Central memory CD4-positive, alpha-beta T cell (primary cell): ENCODE measurements at regions not wholly inside any gene's neighbourhood (a gene's known extent, or its start where the extent isn't known, plus 50 kb on each side); places are given as distances from the start of the nearest gene placed in this dataset.

Experiments
- DNase-seq: peaks from one replicate; pipeline ENCODE4 v3.0.0; 2022

DNA sequence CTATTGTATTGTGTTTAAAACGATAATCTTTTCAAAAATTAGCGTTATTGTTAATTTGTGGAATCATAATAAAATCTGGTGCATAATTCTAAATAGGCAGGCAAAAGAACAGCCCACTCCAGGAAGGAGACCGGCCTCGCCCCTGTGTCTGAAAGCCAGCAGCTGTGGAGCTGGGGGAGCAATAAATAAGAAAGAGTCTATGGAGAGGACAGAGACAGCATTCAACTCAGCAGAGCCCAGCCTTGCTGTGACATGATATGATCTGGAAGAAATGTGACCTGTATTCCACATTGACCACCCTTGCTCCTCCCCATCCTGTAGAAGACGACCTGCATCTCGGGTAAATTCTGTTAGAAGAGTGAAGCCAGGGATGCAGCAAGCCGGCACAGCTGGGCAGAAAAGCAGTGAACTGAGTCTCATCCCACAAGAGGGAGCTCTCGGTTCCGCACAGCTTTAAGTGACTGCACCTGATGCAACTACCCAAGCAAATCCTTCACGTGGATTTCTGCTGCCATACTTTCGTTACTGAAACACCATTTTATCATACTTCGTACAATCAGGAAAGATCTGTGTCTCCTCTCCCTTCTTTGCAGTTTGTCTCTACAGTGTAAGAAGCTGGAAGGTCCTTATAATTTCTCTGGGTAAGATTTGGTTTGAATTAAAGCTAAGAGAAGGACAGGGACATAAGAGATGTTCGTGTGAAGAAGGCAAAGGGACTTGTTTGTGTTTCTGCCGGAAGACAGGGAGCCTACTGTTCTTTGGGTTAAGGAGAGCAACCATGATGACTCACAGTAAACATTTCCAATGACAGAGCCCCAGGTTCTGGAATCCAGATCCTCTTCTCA is 427.1 kb downstream of the GPAM start:
- no peak for DNase-seq

DNA sequence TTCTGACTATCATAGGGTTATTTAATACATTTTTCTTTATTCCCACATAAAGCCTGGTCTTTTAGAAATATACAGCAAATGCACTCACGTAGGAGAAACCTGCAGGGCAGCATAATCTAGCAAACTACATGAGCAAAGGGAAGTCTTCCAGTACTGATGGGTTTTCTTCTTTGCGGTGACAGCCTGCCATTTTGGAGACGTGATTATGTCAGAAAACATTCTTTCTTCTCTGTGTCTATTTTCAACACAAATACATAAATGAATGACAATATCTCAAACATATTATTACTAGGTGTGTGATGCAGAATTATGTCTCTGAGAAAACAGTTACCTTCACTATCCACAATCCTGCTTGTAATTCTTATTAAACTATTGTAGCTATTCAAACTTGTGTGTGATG is 425.0 kb downstream of the GPAM start:
- no peak for DNase-seq

DNA sequence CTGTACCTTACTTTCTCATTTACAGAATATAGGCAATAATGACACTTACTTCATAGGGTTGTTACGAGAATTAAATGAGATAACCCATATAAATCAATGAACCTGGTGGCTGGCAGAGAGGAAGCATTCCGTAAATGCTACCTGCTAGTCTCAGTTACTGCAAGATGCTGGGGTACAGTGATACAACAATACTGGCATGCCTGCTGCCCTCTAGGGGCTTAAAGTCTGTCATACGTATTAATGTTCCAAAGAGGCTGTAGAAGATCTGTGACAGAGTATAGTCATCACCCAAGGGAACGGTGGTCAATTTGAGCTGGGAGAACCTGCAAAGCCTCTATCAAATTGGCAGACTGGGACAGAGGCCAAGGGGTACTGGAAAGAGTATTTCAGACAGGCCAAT is 421.5 kb downstream of the GPAM start:
- no peak for DNase-seq

DNA sequence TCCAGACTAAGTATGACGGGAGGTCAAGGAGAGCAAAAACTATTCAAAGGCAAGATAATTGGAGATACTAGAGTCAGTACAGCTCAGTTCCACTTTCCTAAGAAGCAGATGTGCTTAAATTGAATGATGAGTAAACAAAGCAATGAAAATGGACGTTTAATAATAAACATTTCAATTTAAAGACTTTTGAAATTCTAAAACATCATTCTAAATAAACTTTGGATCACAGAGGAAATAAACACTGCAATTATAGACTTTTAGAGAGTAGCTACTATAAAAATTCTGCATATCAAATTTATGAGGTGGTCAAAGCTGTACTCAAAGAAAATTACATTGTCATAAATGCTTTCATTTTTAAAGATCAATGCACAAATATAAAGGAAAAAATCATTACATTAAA is 418.3 kb downstream of the GPAM start:
- DNase-seq, result no peak

DNA sequence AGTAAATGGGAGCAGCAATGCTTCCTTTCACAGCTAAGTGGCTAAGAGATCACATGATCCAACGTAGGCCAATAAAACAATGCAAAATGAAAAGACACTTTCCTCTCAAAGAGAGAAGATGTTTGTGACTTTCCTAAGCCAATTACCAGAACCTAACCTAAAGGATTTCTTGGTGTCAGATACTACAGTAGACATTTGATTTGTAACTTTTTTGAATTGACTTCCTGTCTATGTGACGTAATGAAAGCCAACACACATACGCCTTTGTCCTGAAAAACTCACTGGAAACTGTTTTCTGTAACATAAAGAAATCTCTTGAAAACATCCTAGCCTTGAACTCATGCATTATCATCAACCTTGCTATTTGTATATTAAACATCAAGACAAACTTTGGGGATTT is 417.1 kb downstream of the GPAM start:
- DNase-seq, result no peak

DNA sequence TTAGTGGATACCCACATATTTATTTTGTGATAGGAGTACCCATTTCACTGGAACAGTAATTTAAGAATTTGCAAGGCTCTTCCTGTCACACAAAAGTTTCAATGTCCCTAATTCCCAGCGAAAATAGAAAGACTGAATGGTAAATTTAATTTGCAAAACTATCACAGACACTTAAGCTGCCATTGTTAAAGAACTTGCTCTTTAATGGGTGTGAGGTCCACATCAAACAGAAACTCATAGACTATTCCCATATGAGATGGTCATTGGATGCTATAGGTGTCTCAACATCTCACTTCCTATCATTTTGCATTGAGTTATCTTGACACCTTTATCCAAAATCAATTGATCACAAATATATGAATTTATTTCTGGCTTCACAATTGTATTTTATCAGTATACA is 415.9 kb downstream of the GPAM start:
- DNase-seq, result no peak

DNA sequence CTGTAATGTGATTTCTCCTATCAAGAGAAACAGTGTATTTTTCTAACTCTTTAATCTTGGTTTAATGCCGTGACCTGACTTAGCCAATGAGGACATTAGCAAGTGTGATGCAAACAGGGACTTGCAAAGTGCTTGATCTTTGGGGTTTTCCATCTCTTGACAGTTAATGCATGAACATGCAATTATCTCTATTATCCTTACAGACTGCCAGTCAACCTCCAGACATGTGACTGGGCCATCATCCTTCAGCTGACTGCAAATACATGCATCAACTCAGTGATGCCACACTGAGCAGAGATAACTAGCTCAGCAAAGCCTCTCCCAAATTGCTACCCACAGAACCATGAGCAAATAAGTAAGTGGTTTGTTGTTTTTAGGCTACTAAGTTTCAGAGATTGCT is 409.6 kb downstream of the GPAM start:
- no peak for DNase-seq

DNA sequence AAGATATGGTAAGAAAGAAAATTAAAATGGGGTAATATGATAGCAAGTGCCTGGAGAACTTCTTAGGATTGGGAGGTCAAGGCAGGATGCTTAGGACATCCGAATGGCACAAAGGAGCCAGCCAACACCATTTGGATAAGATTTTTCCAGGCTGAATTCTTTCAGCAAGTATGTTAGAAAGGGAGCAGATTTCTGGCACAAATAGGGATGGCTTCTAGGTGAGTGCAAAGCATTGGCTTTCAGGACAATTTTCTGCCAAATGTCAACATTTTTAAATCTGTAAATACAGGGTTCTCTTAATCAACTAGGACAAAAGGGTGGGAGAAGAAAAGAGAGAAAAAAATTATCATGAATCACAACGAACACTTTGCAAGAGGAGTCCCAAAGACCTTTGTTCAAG is 409.1 kb downstream of the GPAM start:
- DNase-seq, result no peak

DNA sequence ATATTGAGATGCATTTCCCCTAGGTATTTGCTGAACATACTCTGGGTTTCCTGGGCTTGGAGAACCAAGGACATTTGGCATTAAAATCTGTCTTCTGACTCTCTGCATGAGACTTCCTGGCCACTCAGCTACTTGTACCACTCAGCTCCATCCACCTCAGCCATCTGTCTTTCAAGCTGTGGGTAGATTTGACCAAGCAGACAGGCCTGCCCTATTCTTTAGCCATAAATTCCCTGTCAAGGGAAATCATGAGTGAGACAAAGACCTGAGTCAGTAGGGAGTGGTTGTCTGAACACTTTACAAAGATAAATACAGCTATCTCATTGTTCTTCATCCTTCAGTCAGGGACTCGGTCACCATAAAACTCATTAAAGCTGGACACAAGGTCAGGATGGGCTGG is 399.1 kb downstream of the GPAM start:
- DNase-seq, result no peak

DNA sequence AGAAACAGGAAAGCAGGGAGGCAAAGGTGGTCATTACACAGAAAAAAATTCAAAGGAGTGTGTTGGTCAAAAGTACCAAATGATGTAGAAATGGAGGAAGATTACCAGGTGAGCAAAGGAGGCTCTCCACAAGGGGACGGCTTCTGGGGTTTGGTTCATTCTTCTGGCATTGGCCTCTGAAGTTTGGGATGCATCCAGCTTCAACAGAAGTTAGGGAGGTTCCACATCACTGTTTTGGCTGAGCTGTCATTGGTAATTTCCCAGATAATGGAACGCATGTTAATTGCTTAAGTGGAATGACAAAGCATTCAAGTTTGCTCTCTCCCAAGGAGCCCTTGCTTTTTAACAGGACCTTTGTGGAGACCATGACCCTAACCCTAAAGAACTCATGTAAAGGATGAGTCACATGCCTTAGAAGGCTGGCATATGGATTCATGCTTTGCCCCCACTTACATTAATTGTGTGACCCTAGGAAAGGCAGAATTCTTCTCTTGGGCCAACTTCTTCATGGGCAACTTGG is 398.6 kb downstream of the GPAM start:
- DNase-seq, result no peak

DNA sequence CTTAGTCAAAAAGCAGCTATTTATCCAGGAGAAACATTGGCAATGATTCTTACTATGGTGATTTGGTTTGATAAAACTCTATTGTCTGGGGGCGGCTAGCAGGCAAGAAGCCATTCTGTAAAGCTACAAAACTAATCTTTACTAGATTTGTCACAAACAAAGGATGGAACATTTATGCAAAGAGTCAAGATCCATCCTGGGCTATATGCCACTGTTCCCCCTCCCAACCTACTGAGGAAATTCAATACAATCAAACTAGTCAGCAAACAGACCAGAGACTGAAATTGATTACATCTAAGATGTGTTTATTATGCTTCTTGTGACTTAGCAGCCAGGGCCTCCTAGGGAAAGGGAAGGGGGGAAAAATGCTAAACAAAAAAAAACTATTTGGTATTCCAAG is 397.6 kb downstream of the GPAM start:
- DNase-seq, result no peak

DNA sequence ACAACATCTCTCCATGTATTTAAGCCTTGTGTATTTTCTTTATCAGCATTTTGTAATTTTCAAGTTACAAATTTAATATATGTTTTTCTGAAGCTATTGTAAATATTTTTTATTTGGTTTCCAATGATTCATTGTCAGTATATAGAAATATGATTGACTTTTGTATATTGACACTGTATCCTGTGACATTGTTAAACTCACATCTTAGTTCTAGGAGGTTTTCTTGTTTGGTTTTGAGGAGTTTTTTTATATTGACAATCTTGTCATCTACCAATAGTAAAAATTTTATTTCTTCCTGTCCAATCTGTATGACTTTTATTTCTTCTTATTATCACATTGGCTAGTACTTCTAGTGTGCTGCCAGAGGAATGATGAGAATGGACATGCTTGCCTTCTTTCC is 393.7 kb downstream of the GPAM start:
- no peak for DNase-seq

DNA sequence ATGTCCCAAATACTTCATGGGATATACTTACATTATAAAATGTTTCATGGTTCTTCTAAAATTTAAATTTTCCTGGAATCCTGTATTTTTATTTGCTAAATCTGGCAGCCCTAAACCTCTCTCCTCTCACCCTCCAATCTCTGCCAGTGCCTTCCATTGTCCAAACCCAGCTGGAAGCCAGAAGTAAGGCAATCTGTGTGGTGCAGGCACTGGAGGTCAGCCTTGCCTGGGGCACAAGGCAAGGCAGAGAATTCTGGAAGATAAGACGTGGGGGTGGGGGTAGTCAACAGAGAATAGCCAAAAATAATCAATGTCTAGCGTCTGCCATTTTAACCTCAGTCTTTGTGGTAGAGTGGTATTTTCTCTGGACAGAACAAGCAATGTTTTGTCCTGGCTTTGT is 381.7 kb downstream of the GPAM start:
- no peak for DNase-seq

DNA sequence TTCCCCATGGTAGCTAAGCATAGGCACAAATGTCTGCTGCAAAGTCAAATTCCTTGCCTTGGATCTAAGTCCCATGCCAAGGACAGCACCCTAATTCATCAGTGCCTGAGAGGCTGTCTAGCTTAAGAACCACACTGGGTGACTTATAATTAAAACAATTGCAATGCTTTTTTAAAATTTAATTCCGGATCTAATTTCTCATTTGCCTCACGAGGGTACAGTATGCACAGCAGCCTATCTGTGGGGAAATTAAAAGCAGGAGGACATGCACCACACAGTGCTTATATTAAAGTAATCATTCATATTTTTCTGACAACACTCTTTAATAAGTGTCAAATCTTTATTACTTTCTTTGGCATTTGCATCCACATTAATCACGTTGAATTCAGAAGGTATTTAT is 378.8 kb downstream of the GPAM start:
- DNase-seq, result no peak

DNA sequence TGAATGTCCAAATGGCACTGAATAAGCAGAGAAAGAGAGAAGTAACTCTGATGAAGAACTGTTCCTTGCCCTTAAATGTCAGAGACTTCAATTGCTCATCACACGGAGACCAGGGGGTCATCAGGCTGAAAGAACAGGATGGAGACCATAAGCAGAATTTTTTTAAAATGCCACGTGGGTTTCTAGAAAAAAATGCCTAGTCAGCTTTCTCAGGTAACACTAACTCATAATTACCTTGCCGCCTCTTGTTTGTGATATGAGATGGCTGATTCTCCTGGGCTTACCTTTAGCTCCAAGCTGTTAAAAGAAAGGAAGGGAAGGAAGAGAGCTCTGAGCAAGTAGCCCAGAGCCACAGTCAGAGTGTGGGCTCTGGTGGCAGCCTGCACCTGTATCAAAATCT is 372.0 kb downstream of the GPAM start:
- no peak for DNase-seq

DNA sequence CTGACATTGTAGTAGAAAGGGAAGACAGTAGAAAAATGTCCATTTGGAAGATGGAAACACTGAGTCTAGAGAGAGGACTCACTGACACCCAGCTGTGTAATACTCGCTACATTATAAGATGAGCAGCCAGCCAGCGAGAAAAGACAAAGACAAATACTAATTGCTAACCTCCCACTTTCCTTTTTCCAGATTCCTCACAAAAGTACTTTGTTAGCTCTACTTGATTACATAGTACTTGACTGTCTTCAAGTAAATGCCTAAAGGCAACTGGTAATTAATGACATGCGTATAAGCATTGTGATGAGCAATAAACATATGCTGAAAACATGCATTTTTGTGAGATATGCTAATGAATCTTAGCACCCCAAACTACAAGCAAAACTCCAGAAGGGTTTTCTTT is 363.1 kb downstream of the GPAM start:
- no peak for DNase-seq

DNA sequence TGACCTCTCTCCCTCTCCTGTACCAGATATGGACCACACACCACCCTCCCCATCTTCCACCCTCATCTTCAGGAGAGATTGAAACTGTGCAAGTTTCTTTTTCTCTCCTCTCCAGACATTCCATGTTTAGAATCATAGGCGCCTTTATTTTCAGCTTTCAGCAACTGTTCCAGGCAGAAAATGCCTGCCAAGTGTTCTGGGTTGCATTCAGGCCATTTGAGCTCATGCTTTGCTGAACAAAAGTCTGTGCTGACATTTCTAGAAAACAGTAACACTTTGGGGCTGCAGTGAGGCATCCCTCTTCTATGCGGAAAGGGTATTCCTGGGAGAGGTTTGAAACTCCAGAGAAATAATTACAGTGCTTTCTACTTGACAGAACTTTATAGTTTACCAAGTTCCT is 361.7 kb downstream of the GPAM start:
- DNase-seq, result no peak

DNA sequence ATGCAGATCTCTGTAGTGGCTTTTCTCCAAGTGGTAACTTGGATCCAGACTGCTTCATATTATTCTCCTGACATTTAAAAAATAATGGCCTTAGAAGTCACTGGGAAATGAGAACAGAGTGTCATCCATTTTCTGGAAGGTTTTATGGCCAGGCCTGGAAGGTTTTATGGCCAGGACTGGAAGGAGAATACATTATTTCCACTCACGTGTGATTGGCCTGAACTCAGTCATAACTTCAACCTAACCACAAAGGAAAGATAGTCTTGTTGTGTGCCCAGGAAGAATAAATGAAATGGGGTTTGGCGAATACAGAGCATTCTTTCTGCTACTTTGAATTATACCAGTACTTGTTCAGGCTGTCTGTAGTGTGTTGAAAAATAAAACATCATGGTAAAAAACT is 360.9 kb downstream of the GPAM start:
- no peak for DNase-seq

DNA sequence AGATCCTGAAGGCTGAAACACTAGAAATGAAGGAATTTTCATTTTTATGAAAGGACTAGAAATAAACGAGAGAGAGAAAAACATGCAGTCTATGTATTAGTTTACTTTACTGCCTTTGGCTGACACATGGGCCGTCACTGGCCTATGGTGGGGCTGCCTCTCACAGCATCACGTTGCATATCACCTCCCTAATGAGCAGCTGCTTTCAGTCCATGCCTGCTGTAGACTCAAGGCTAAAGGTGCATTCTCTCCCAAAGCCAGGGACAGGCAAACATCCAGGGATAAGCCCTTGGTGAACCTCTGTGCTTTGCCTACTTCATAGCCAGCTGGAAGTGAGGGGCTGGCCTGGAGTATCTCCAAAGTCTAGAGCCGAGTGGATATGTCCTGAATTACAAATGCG is 359.4 kb downstream of the GPAM start:
- DNase-seq, result no peak

DNA sequence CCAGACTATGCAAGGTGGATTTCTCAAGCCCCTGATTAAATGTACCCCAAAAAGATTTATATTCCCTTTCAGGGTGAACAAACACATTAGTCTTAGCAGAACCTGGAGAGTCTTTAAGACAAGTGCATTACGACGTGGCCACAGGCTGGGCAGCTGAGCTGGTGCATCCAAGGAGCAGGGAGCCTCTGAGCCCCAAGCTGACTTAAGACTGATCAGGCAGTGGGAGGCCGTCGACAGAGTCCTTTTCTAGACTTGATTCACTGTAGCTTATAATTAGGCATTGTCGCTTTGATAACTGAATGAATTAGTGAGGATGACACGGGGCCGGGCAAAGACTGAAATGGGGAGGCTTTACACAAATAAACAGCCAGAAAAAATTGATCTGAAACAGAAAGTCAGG is 353.2 kb downstream of the GPAM start:
- no peak for DNase-seq

DNA sequence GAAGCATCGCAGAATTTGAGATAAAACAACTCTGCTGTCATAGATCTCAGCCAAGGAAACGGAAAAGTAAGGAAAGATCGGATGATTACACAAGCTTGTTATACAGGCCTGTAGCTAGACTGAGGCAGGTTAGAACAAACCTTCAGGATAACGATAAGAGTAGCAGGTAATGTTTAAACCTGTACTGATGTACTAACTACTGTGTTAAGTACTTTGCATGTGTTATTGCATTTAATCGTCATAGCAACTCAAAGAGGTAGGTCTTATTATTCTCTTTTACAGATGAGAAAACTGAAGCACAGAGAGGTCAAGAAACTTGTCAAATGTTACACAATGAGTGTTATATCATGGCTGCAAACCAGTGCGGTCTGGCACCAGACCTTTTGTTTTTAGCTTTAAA is 352.5 kb downstream of the GPAM start:
- no peak for DNase-seq

DNA sequence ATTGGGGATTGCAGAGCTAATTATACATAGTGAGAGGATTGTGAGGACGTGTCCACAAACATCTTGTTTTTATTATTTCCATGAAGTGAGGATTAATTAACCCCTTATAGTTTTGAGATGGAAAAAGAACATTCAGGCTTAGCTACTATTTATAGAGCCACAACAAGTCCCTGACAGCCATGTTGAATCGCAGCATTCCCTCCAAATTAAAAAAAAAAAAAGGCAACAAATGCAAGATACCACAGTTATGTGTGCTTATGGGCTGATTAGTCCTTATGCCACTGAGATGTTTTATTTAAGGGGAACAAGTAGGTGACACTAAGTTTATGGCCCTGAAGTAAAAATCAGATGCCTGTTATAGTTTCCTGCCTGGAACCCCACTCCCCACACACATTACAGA is 350.3 kb downstream of the GPAM start:
- DNase-seq, result no peak

DNA sequence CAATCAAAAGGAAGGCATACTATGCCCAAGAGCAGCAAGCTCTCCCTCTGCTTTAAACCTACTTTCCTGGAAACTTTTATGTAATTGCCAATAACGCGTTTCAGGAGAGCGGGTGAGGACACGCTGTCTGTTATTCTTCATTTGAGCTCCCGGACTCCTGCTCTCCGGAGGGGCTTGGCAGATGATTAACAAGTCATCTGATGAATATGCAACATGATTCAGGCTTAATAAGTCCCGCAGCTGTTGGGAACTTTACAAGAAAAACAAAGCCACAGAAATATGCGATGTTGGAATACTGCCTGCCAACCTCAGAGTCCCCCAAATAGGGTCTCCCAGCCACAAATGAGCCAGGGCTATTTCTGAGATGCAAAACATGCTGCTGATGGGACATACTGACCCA is 348.0 kb downstream of the GPAM start:
- DNase-seq, result no peak

DNA sequence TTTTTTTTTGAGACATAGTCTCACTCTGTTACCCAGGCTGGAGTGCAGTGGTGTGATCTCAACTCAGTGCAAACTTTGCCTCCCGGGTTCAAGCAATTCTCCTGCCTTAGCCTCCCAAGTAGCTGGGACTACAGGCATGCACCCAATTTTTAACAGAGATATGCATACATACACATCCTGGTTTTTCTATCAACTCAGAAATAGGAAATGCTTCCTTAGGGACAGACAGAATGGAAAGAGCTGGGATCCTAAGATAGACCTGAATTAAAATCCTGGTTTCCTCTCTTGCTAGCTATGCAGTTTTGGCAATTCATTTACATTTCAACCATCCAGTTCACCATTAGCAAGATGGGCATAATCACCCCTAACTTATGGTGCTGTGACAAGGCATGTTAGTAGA is 347.5 kb downstream of the GPAM start:
- DNase-seq, result no peak

DNA sequence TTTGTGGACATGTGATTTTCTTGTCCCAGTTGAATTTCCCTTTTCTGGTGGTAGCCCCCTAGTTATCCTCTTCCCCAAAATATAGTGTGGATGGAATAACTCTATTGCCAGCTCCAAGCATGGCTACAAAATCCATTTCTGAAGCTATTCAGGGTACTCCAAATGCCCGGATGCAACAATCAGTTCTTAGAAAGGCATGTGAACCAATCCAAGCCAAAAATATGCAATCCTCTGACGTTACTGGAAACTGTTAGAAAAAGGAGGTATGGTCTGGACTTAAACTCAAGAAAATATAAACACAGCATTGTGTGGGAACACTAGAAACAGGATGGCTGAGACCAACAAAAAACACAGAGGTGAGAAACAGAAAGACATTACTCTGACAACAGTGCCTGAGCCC is 347.0 kb downstream of the GPAM start:
- DNase-seq, result no peak
